ENCODE measurements at regions not wholly inside any gene's neighbourhood (a gene's known extent, or its start where the extent isn't known, plus 50 kb on each side); places are given as distances from the start of the nearest gene placed in this dataset.
A peak's percentile ranks its signal among the peaks of the same experiment; 100 is the strongest.

- no peaks in the 10 kb centered on the region for H4K20me1 ChIP-seq
- peaks cover 0 to 32% (median 0%) of the 10 kb centered on the region in 10 experiments; a peak in 8 of 20 replicates for H3K4me1 ChIP-seq
- no peak overlapping the region for H3K4me2 ChIP-seq
- TF ChIP-seq Cebpa-rat (IDR thresholded peaks at IDR 0.05): no peak
- H3K36me3 ChIP-seq: no peaks in the 10 kb centered on the region
- no peak overlapping the region for H3K9ac ChIP-seq
- 0 out of 22 replicates have a peak, but pooled peaks cover 0 to under 1% (median 0%) of the 10 kb centered on the region in 11 experiments for H3K9me3 ChIP-seq (replicated peaks in 1 of 11)
- H3K4me3 ChIP-seq: no peak overlapping the region
- no peaks in the 10 kb centered on the region for H3K27me3 ChIP-seq
- H3K27ac ChIP-seq: no peak overlapping the region
Measured at GRCh38 chr5:84794486-84795035, 409.9 kb upstream of the EDIL3 start.

- peaks cover 0 to 38% (median 0%) of the 10 kb centered on the region in 10 experiments; a peak in 8 of 20 replicates for H3K4me1 ChIP-seq
- peak overlapping the region in 3 of 11 experiments; percentile 57 to 82 (median 73); a peak in 4 of 22 replicates for H3K4me2 ChIP-seq
- no peaks in the 10 kb centered on the region for H3K36me3 ChIP-seq
- peak overlapping the region in 5 of 11 experiments; percentile 62 to 94 (median 86); a peak in 10 of 22 replicates for H3K27ac ChIP-seq
- no peak overlapping the region for H3K4me3 ChIP-seq
- no peak for TF ChIP-seq Cebpa-rat (IDR thresholded peaks at IDR 0.05)
- peak overlapping the region in 3 of 11 experiments; percentile 69 to 78 (median 76); a peak in 4 of 22 replicates for H3K9ac ChIP-seq
- H3K9me3 ChIP-seq (replicated peaks in 1 of 11): peaks cover 0 to 8% (median 0%) of the 10 kb centered on the region in 11 experiments; a peak in 3 of 22 replicates
- H4K20me1 ChIP-seq: no peaks in the 10 kb centered on the region
- H3K27me3 ChIP-seq: no peaks in the 10 kb centered on the region
Measured at GRCh38 chr5:84791730-84792129, 407.1 kb upstream of the EDIL3 start.

- Histone ChIP-seq H3K36me3 (no peaks in the 10 kb centered on the region), H3K27me3 (no peaks in the 10 kb centered on the region), H3K27ac (peak overlapping the region in 5 of 11 experiments; percentile 62 to 94 (median 86); a peak in 10 of 22 replicates), H3K4me2 (peak overlapping the region in 4 of 11 experiments; percentile 52 to 82 (median 76); a peak in 8 of 22 replicates), H4K20me1 (no peaks in the 10 kb centered on the region), H3K9ac (peak overlapping the region in 4 of 11 experiments; percentile 53 to 78 (median 72); a peak in 7 of 22 replicates), H3K9me3 (replicated peaks in 1 of 11) (peaks cover 0 to 8% (median 0%) of the 10 kb centered on the region in 11 experiments; a peak in 3 of 22 replicates), H3K4me1 (peaks cover 0 to 38% (median 0%) of the 10 kb centered on the region in 10 experiments; a peak in 8 of 20 replicates), H3K4me3 (no peak overlapping the region; a peak in 1 of 20 replicates)
- no peak for TF ChIP-seq Cebpa-rat (IDR thresholded peaks at IDR 0.05)
Measured at GRCh38 chr5:84791138-84791537, 406.5 kb upstream of the EDIL3 start.

- Histone ChIP-seq H4K20me1 (no peaks in the 10 kb centered on the region), H3K4me2 (peak overlapping the region in 4 of 11 experiments; percentile 52 to 82 (median 76); a peak in 7 of 22 replicates), H3K36me3 (no peaks in the 10 kb centered on the region), H3K27ac (peak overlapping the region in 5 of 11 experiments; percentile 62 to 94 (median 86); a peak in 10 of 22 replicates), H3K9me3 (replicated peaks in 1 of 11) (peaks cover 0 to 8% (median 0%) of the 10 kb centered on the region in 11 experiments; a peak in 3 of 22 replicates), H3K4me1 (peaks cover 0 to 38% (median 0%) of the 10 kb centered on the region in 10 experiments; a peak in 8 of 20 replicates), H3K4me3 (no peak overlapping the region), H3K9ac (peak overlapping the region in 4 of 11 experiments; percentile 53 to 78 (median 72); a peak in 7 of 22 replicates), H3K27me3 (no peaks in the 10 kb centered on the region)
- TF ChIP-seq Cebpa-rat (IDR thresholded peaks at IDR 0.05): no peak
Measured at GRCh38 chr5:84790406-84790805, 405.7 kb upstream of the EDIL3 start.

GRCh38 chr5:84783003-84783402, 398.3 kb upstream of the EDIL3 start:
- Histone ChIP-seq H3K4me1 (no peaks in the 10 kb centered on the region), H3K9ac (no peak overlapping the region), H3K27ac (no peak overlapping the region), H3K4me3 (no peak overlapping the region), H3K27me3 (no peaks in the 10 kb centered on the region), H3K9me3 (replicated peaks in 1 of 11) (no peaks in the 10 kb centered on the region), H3K4me2 (no peak overlapping the region), H4K20me1 (no peaks in the 10 kb centered on the region), H3K36me3 (no peaks in the 10 kb centered on the region)
- no peak for TF ChIP-seq Cebpa-rat (IDR thresholded peaks at IDR 0.05)

- H3K27me3 ChIP-seq: no peaks in the 10 kb centered on the region
- no peak overlapping the region for H3K4me2 ChIP-seq
- no peak overlapping the region for H3K9ac ChIP-seq
- no peaks in the 10 kb centered on the region for H3K4me1 ChIP-seq
- H4K20me1 ChIP-seq: no peaks in the 10 kb centered on the region
- no peaks in the 10 kb centered on the region for H3K36me3 ChIP-seq
- H3K9me3 ChIP-seq (replicated peaks in 1 of 11): no peaks in the 10 kb centered on the region
- no peak overlapping the region for H3K4me3 ChIP-seq
- TF ChIP-seq Cebpa-rat (IDR thresholded peaks at IDR 0.05): no peak
- no peak overlapping the region for H3K27ac ChIP-seq
Measured at GRCh38 chr5:84779186-84779585, 394.5 kb upstream of the EDIL3 start.

GRCh38 chr5:84764227-84764626, 379.5 kb upstream of the EDIL3 start:
- Histone ChIP-seq H4K20me1 (no peaks in the 10 kb centered on the region), H3K36me3 (no peaks in the 10 kb centered on the region), H3K4me1 (no peaks in the 10 kb centered on the region), H3K9ac (no peak overlapping the region), H3K27ac (no peak overlapping the region), H3K4me3 (no peak overlapping the region), H3K27me3 (no peaks in the 10 kb centered on the region), H3K9me3 (replicated peaks in 1 of 11) (0 out of 22 replicates have a peak, but pooled peaks cover 0 to 4% (median 0%) of the 10 kb centered on the region in 11 experiments), H3K4me2 (no peak overlapping the region)
- no peak for TF ChIP-seq Cebpa-rat (IDR thresholded peaks at IDR 0.05)

- no peaks in the 10 kb centered on the region for H3K27me3 ChIP-seq
- H3K4me1 ChIP-seq: no peaks in the 10 kb centered on the region
- no peak overlapping the region for H3K27ac ChIP-seq
- no peak overlapping the region for H3K4me2 ChIP-seq
- no peaks in the 10 kb centered on the region for H4K20me1 ChIP-seq
- TF ChIP-seq Cebpa-rat (IDR thresholded peaks at IDR 0.05): no peak
- H3K9ac ChIP-seq: no peak overlapping the region
- no peaks in the 10 kb centered on the region for H3K9me3 ChIP-seq (replicated peaks in 1 of 11)
- H3K36me3 ChIP-seq: no peaks in the 10 kb centered on the region
- no peak overlapping the region for H3K4me3 ChIP-seq
Measured at GRCh38 chr5:84758008-84758407, 373.3 kb upstream of the EDIL3 start.

GRCh38 chr5:84752780-84753179, 368.1 kb upstream of the EDIL3 start:
- Histone ChIP-seq H3K4me1 (peaks cover 0 to 13% (median 0%) of the 10 kb centered on the region in 10 experiments; a peak in 4 of 20 replicates), H3K9ac (no peak overlapping the region)

More at GRCh38 chr5:84752780-84753179, 368.1 kb upstream of the EDIL3 start:
- TF ChIP-seq Cebpa-rat (IDR thresholded peaks at IDR 0.05): no peak
- Histone ChIP-seq H3K36me3 (no peaks in the 10 kb centered on the region), H3K27me3 (no peaks in the 10 kb centered on the region), H3K9me3 (replicated peaks in 1 of 11) (no peaks in the 10 kb centered on the region), H3K27ac (no peak overlapping the region), H3K4me3 (no peak overlapping the region), H4K20me1 (no peaks in the 10 kb centered on the region), H3K4me2 (no peak overlapping the region)

All from BLaER1 treated with 17β-estradiol and CSF1 and Interleukin-3, amounts not matched to agents 10 nM and 100 nM (cell line).